ENCODE measurements at regions not wholly inside any gene's neighbourhood (a gene's known extent, or its start where the extent isn't known, plus 50 kb on each side); places are given as distances from the start of the nearest gene placed in this dataset.

- no peak for DNase-seq
- Histone ChIP-seq H3K27ac (peak overlapping the region in 1 of 2 donors; percentile 50), H3K4me3 (no peak overlapping the region), H3K36me3 (no peaks in the 10 kb centered on the region), H3K27me3 (no peaks in the 10 kb centered on the region), H3K4me1 (peaks cover 3 to 11% of the 10 kb centered on the region in 2 donors), H3K9me3 (no peaks in the 10 kb centered on the region)
- intact Hi-C loops (cut with DNase I; ENCODE audit: low total_unique reads), result no loop called here
- TF ChIP-seq CTCF (IDR thresholded peaks at IDR 0.05) (no peak), POLR2A (IDR thresholded peaks at IDR 0.05) (no peak)
These were observed 62.6 kb upstream of the MACF1 start for GRCh38 chr1:39141925-39142324.

GRCh38 chr1:39142401-39143060 lies 62.0 kb upstream of the MACF1 start:
- Histone ChIP-seq H3K4me3 (no peak overlapping the region), H3K27ac (peak overlapping the region in 1 of 2 donors; percentile 50), H3K9me3 (no peaks in the 10 kb centered on the region), H3K36me3 (no peaks in the 10 kb centered on the region), H3K27me3 (no peaks in the 10 kb centered on the region), H3K4me1 (peaks cover 3 to 11% of the 10 kb centered on the region in 2 donors)
- TF ChIP-seq CTCF (IDR thresholded peaks at IDR 0.05), result no peak
- TF ChIP-seq POLR2A (IDR thresholded peaks at IDR 0.05), result no peak
- no peak for DNase-seq
- intact Hi-C loops (cut with DNase I; ENCODE audit: low total_unique reads), result no loop called here

GRCh38 chr1:39144924-39145323 lies 59.6 kb upstream of the MACF1 start:
- Histone ChIP-seq H3K4me3 (no peak overlapping the region), H3K27me3 (no peaks in the 10 kb centered on the region), H3K9me3 (no peaks in the 10 kb centered on the region), H3K4me1 (peaks cover 3 to 11% of the 10 kb centered on the region in 2 donors), H3K36me3 (no peaks in the 10 kb centered on the region), H3K27ac (no peak overlapping the region)
- no peak for DNase-seq
- no peak for TF ChIP-seq CTCF (IDR thresholded peaks at IDR 0.05)
- TF ChIP-seq POLR2A (IDR thresholded peaks at IDR 0.05), result no peak
- intact Hi-C loops (cut with DNase I; ENCODE audit: low total_unique reads), result no loop called here

GRCh38 chr1:39145331-39145965 lies 59.0 kb upstream of the MACF1 start:
- Histone ChIP-seq H3K27me3 (no peaks in the 10 kb centered on the region), H3K4me3 (no peak overlapping the region), H3K27ac (no peak overlapping the region), H3K4me1 (peaks cover 3 to 11% of the 10 kb centered on the region in 2 donors), H3K9me3 (no peaks in the 10 kb centered on the region), H3K36me3 (no peaks in the 10 kb centered on the region)
- TF ChIP-seq CTCF (IDR thresholded peaks at IDR 0.05) (no peak), POLR2A (IDR thresholded peaks at IDR 0.05) (no peak)
- intact Hi-C loops (cut with DNase I; ENCODE audit: low total_unique reads), result no loop called here
- DNase-seq, result no peak

- Histone ChIP-seq H3K9me3 (no peaks in the 10 kb centered on the region), H3K36me3 (no peaks in the 10 kb centered on the region), H3K27me3 (no peaks in the 10 kb centered on the region), H3K4me3 (no peak overlapping the region), H3K4me1 (peaks cover 1 to 10% of the 10 kb centered on the region in 2 donors), H3K27ac (no peak overlapping the region)
- intact Hi-C loops (cut with DNase I; ENCODE audit: low total_unique reads), result no loop called here
- no peak for DNase-seq
- TF ChIP-seq CTCF (IDR thresholded peaks at IDR 0.05) (no peak), POLR2A (IDR thresholded peaks at IDR 0.05) (no peak)
These were observed 57.8 kb upstream of the MACF1 start for GRCh38 chr1:39146681-39147080.

Data from uterus (tissue), 3 donors.